ENCODE measurements at regions not wholly inside any gene's neighbourhood (a gene's known extent, or its start where the extent isn't known, plus 50 kb on each side); places are given as distances from the start of the nearest gene placed in this dataset.

- no peaks in the 10 kb centered on the region for H3K9me3 Mint-ChIP-seq
- H3K4me1 Mint-ChIP-seq: no peaks in the 10 kb centered on the region
- no peak overlapping the region for H3K27ac Mint-ChIP-seq (ENCODE audit: low read depth)
- DNase-seq (ENCODE audit: low spot score in 2 of 2) (no peak), ATAC-seq (replicated peaks; ENCODE audit: extremely low read depth, poor library complexity, severe bottlenecking) (no peak)
- H3K36me3 Mint-ChIP-seq (ENCODE audit: insufficient read depth): peaks cover 10% of the 10 kb centered on the region
- H3K27me3 Mint-ChIP-seq: no peaks in the 10 kb centered on the region
- H3K4me3 Mint-ChIP-seq: no peak overlapping the region
These were observed 65.8 kb upstream of the PRPS1 start for GRCh38 chrX:107562482-107562881.

GRCh38 chrX:107563824-107564223 is 64.5 kb upstream of the PRPS1 start:
- Mint-ChIP-seq H3K4me3 (no peak overlapping the region), H3K4me1 (no peaks in the 10 kb centered on the region), H3K27ac (ENCODE audit: low read depth) (peak overlapping the region; percentile 70)

GRCh38 chrX:107565015-107565414 is 63.3 kb upstream of the PRPS1 start:
- Mint-ChIP-seq H3K36me3 (ENCODE audit: insufficient read depth) (peaks cover 8% of the 10 kb centered on the region), H3K4me3 (no peak overlapping the region), H3K27ac (ENCODE audit: low read depth) (no peak overlapping the region), H3K9me3 (no peaks in the 10 kb centered on the region), H3K4me1 (no peaks in the 10 kb centered on the region), H3K27me3 (no peaks in the 10 kb centered on the region)
- ATAC-seq (replicated peaks; ENCODE audit: extremely low read depth, poor library complexity, severe bottlenecking) (no peak), DNase-seq (ENCODE audit: low spot score in 2 of 2) (no peak)

More at GRCh38 chrX:107563824-107564223, 64.5 kb upstream of the PRPS1 start:
- peaks cover 10% of the 10 kb centered on the region for H3K36me3 Mint-ChIP-seq (ENCODE audit: insufficient read depth)
- H3K27me3 Mint-ChIP-seq: no peaks in the 10 kb centered on the region
- ATAC-seq (replicated peaks; ENCODE audit: extremely low read depth, poor library complexity, severe bottlenecking): no peak
- no peak for DNase-seq (ENCODE audit: low spot score in 2 of 2)
- H3K9me3 Mint-ChIP-seq: no peaks in the 10 kb centered on the region

GRCh38 chrX:107565931-107566603 is 62.2 kb upstream of the PRPS1 start:
- Mint-ChIP-seq H3K9me3 (no peaks in the 10 kb centered on the region), H3K27me3 (no peaks in the 10 kb centered on the region), H3K4me1 (no peaks in the 10 kb centered on the region), H3K27ac (ENCODE audit: low read depth) (no peak overlapping the region), H3K36me3 (ENCODE audit: insufficient read depth) (peaks cover 9% of the 10 kb centered on the region), H3K4me3 (no peak overlapping the region)
- ATAC-seq (replicated peaks; ENCODE audit: extremely low read depth, poor library complexity, severe bottlenecking): no peak
- DNase-seq (ENCODE audit: low spot score in 2 of 2): no peak

GRCh38 chrX:107566604-107567262 is 61.6 kb upstream of the PRPS1 start:
- ATAC-seq (replicated peaks; ENCODE audit: extremely low read depth, poor library complexity, severe bottlenecking): no peak
- Mint-ChIP-seq H3K27ac (ENCODE audit: low read depth) (no peak overlapping the region), H3K9me3 (no peaks in the 10 kb centered on the region), H3K4me1 (no peaks in the 10 kb centered on the region), H3K4me3 (no peak overlapping the region), H3K36me3 (ENCODE audit: insufficient read depth) (peaks cover 9% of the 10 kb centered on the region), H3K27me3 (no peaks in the 10 kb centered on the region)
- no peak for DNase-seq (ENCODE audit: low spot score in 2 of 2)

- H3K27ac Mint-ChIP-seq (ENCODE audit: low read depth): no peak overlapping the region
- ATAC-seq (replicated peaks; ENCODE audit: extremely low read depth, poor library complexity, severe bottlenecking) (no peak), DNase-seq (ENCODE audit: low spot score in 2 of 2) (no peak)
- H3K27me3 Mint-ChIP-seq: no peaks in the 10 kb centered on the region
- peaks cover 6% of the 10 kb centered on the region for H3K36me3 Mint-ChIP-seq (ENCODE audit: insufficient read depth)
- H3K4me1 Mint-ChIP-seq: no peaks in the 10 kb centered on the region
- no peaks in the 10 kb centered on the region for H3K9me3 Mint-ChIP-seq
- no peak overlapping the region for H3K4me3 Mint-ChIP-seq
These were observed 60.9 kb upstream of the PRPS1 start for GRCh38 chrX:107567370-107567769.

GRCh38 chrX:107571296-107571998 is 56.9 kb upstream of the PRPS1 start:
- Mint-ChIP-seq H3K4me1 (no peaks in the 10 kb centered on the region), H3K9me3 (no peaks in the 10 kb centered on the region)
- no peak for ATAC-seq (replicated peaks; ENCODE audit: extremely low read depth, poor library complexity, severe bottlenecking)

GRCh38 chrX:107573016-107573415 is 55.3 kb upstream of the PRPS1 start:
- Mint-ChIP-seq H3K4me1 (no peaks in the 10 kb centered on the region), H3K4me3 (no peak overlapping the region), H3K9me3 (no peaks in the 10 kb centered on the region), H3K36me3 (ENCODE audit: insufficient read depth) (peaks cover 12% of the 10 kb centered on the region), H3K27ac (ENCODE audit: low read depth) (no peak overlapping the region), H3K27me3 (no peaks in the 10 kb centered on the region)
- ATAC-seq (replicated peaks; ENCODE audit: extremely low read depth, poor library complexity, severe bottlenecking): no peak
- DNase-seq (ENCODE audit: low spot score in 2 of 2): no peak

More at GRCh38 chrX:107571296-107571998, 56.9 kb upstream of the PRPS1 start:
- Mint-ChIP-seq H3K27ac (ENCODE audit: low read depth) (no peak overlapping the region), H3K27me3 (no peaks in the 10 kb centered on the region), H3K36me3 (ENCODE audit: insufficient read depth) (peaks cover 5% of the 10 kb centered on the region), H3K4me3 (no peak overlapping the region)
- no peak for DNase-seq (ENCODE audit: low spot score in 2 of 2)

- no peak for ATAC-seq (replicated peaks; ENCODE audit: extremely low read depth, poor library complexity, severe bottlenecking)
- peaks cover 12% of the 10 kb centered on the region for H3K36me3 Mint-ChIP-seq (ENCODE audit: insufficient read depth)
These were observed 54.1 kb upstream of the PRPS1 start for GRCh38 chrX:107574054-107574683.

GRCh38 chrX:107574711-107575110 is 53.6 kb upstream of the PRPS1 start:
- H3K4me1 Mint-ChIP-seq: no peaks in the 10 kb centered on the region
- no peak overlapping the region for H3K4me3 Mint-ChIP-seq
- H3K9me3 Mint-ChIP-seq: no peaks in the 10 kb centered on the region
- DNase-seq (ENCODE audit: low spot score in 2 of 2): no peak
- no peaks in the 10 kb centered on the region for H3K27me3 Mint-ChIP-seq
- H3K36me3 Mint-ChIP-seq (ENCODE audit: insufficient read depth): peaks cover 12% of the 10 kb centered on the region
- H3K27ac Mint-ChIP-seq (ENCODE audit: low read depth): no peak overlapping the region
- no peak for ATAC-seq (replicated peaks; ENCODE audit: extremely low read depth, poor library complexity, severe bottlenecking)

More at GRCh38 chrX:107574054-107574683, 54.1 kb upstream of the PRPS1 start:
- H3K4me1 Mint-ChIP-seq: no peaks in the 10 kb centered on the region
- no peak overlapping the region for H3K4me3 Mint-ChIP-seq
- no peak overlapping the region for H3K27ac Mint-ChIP-seq (ENCODE audit: low read depth)
- DNase-seq (ENCODE audit: low spot score in 2 of 2): no peak
- no peaks in the 10 kb centered on the region for H3K27me3 Mint-ChIP-seq
- no peaks in the 10 kb centered on the region for H3K9me3 Mint-ChIP-seq

- H3K9me3 Mint-ChIP-seq: no peaks in the 10 kb centered on the region
These were observed 51.9 kb upstream of the PRPS1 start for GRCh38 chrX:107576392-107576791.

GRCh38 chrX:107576841-107577240 is 51.5 kb upstream of the PRPS1 start:
- H3K9me3 Mint-ChIP-seq: no peaks in the 10 kb centered on the region
- no peak overlapping the region for H3K4me3 Mint-ChIP-seq
- H3K4me1 Mint-ChIP-seq: no peaks in the 10 kb centered on the region
- H3K36me3 Mint-ChIP-seq (ENCODE audit: insufficient read depth): peaks cover 10% of the 10 kb centered on the region
- no peaks in the 10 kb centered on the region for H3K27me3 Mint-ChIP-seq
- no peak for ATAC-seq (replicated peaks; ENCODE audit: extremely low read depth, poor library complexity, severe bottlenecking)
- H3K27ac Mint-ChIP-seq (ENCODE audit: low read depth): no peak overlapping the region
- DNase-seq (ENCODE audit: low spot score in 2 of 2): no peak

More at GRCh38 chrX:107576392-107576791, 51.9 kb upstream of the PRPS1 start:
- Mint-ChIP-seq H3K27me3 (no peaks in the 10 kb centered on the region), H3K36me3 (ENCODE audit: insufficient read depth) (peaks cover 10% of the 10 kb centered on the region), H3K27ac (ENCODE audit: low read depth) (no peak overlapping the region), H3K4me1 (no peaks in the 10 kb centered on the region), H3K4me3 (no peak overlapping the region)
- ATAC-seq (replicated peaks; ENCODE audit: extremely low read depth, poor library complexity, severe bottlenecking): no peak
- DNase-seq (ENCODE audit: low spot score in 2 of 2): no peak
